ENCODE measurements at regions not wholly inside any gene's neighbourhood (a gene's known extent, or its start where the extent isn't known, plus 50 kb on each side); places are given as distances from the start of the nearest gene placed in this dataset.
"Not testable (repeated sequence)": the region's sequence is repeated elsewhere in the genome, so short reads cannot be mapped to it uniquely, and the experiment has no call there.

- no peak for DNase-seq
Observed at GRCh38 chr3:95718168-95718567, 1096.2 kb upstream of the EPHA6 start.

DNA sequence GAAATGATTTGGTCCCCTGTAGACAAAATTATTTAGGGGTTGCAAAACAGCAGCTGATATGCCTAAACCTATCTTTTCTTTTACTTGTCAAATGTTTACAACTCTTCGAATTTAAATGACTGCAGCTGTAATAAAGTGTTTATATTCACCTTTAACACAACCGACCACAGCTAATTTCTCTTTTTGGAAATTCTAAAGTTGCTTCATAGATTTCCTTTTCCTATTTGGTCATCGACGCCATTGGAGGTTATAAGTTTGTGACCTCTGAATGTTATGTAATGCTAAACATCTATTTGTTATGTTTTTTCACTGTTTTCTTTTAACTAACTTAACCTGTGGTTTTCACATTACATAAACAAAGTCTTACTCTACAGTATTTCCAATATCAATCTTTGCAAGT, 1094.9 kb upstream of the EPHA6 start:
- DNase-seq: no peak

GRCh38 chr3:95721938-95722337, 1092.5 kb upstream of the EPHA6 start:
- no peak for DNase-seq

DNA sequence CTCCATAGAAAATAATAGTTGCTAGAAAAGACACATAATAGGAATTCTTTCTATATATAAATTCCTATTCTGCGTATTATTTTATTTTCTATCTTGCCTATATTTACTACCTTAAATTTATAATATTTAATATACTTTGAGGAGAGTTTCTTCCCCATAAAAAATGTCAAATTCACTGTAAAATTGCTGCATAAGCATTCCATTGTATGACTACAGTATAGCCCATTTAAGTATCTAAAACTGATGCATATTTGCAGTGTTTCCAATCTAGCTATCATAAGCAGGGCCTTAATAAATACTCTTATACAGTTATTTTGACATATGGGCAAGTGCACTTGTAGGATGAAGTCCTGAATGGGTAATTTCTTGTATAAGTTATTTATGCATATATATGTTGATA, 1088.6 kb upstream of the EPHA6 start:
- no peak for DNase-seq

GRCh38 chr3:95731753-95732152, 1082.6 kb upstream of the EPHA6 start:
- no peak for DNase-seq

- DNase-seq: no peak
Observed at GRCh38 chr3:95733336-95733735, 1081.1 kb upstream of the EPHA6 start.

DNA sequence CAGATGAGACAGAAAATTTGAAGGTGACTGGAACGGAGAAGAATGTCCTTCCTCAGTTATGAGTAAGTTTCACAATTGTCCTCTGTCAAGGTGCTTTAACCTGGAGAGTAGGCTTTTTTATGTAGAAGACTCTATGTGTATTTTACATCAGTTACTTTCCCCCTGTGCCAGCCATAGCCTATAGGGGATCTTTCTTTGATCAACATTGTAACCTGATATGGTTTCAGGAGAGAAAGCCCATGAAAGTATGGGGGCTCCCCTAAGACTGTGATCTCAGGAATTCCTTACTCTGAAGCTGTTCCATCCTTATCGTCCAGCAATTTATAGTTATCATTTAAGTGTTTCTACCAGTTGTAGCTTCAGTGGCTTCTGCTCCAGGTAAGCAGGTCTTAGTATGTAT, 1076.3 kb upstream of the EPHA6 start:
- DNase-seq: no peak

DNA sequence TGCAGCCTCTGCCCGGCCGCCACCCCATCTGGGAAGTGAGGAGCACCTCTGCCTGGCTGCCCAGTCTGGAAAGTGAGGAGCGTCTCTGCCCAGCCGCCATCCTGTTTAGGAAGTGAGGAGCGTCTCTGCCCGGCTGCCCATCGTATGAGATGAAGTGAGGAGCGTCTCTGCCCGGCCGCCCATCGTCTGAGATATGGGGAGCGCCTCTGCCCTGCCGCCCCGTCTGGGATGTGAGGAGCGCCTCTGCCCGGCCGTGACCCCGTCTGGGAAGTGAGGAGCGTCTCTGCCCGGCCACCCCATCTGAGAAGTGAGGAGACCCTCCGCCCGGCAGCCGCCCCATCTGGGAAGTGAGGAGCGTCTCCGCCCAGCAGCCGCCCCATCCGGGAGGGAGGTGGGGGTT, 1069.5 kb upstream of the EPHA6 start:
- not testable (repeated sequence) for DNase-seq

DNA sequence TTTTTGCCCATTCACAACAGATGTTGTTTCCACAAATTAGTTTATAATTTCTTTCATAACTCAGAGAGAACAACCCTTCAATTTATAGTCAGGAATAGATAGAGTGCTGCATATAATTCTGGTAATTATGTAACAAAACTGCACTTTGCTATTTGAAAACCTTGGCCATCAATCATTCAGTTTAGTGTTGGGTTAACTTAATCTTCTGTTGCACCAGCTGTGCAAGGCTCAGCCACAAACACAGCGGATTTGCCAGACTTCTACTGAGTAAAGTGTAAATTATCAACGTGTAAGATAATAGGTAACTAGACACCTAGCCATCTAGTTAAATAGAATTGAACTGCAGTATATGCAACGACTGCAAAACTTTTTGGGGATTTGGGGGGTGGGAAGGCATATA, 1064.3 kb upstream of the EPHA6 start:
- no peak for DNase-seq

DNA sequence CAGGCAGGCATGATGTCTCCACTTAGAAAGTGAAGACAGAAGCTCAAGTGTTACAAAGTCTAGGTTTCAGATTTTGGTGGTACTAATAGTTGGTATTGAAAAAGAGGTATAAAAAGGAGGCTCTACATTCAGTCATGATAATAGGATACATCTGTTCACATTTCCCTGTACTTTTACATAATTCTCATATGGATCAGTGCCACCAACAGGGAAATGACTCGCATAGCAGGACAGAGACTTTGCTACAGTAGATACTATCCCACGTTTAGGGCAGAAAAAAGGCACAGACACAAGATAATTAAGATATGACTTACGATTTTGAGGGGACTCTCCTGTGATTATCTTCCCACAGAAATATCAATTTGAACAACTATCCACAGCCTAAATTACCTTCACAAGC, 1062.9 kb upstream of the EPHA6 start:
- DNase-seq: no peak

- DNase-seq: no peak
Observed at GRCh38 chr3:95752199-95752598, 1062.2 kb upstream of the EPHA6 start.

DNA sequence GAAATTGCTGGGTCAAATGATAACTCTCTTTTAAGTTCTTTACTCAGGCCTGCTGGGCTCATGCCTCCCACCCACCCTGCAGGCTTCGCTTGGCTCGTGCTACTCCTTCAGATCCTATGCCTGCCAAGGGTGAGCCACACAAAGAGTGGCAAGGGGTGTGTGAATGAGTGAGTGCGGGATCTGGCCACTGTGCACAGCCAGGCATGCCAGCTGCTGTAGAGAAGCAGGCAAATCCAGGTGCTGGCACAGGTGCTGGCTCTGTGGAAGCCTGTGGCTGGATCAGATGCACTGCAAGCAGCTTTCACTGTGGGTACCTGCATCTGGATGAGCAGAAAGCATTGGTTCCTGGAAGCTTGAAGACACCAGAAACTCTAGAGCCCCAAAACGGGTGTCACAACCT, 1055.7 kb upstream of the EPHA6 start:
- no peak for DNase-seq

DNA sequence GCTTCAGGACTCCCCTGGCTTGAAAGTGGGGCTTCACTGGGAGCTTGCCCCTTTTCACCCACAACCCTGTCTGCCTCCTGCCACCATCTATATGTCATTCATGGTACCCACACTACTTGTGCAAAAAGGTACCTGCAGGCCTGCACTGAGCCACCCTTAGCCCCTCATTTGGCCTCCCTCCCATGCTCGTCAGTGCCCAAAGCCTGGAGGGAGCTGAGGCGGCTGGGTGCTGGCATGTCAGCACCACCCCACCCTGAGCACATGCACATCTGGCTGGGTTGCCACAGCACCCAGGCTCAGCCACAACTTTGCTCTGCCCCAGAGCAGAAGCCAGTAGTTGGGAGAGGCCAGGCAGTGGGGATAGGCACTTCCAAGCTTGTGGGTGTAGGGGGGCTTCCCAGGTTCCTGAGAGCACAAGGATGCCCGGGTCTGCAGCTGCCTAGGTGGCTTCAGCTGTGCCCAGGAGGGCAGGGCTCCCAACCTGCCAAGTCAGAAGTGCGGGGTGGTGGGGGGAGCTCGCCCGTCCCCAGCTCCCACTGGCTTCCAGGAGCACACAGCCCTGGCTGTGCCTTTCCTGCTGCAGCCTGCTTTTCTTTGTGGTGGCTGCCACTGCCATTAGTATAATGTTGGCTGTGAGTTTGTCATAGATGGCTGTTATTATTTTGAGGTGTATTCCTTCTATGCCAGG, 1054.6 kb upstream of the EPHA6 start:
- DNase-seq: no peak

GRCh38 chr3:95775486-95776094, 1038.8 kb upstream of the EPHA6 start:
- DNase-seq: no peak

DNA sequence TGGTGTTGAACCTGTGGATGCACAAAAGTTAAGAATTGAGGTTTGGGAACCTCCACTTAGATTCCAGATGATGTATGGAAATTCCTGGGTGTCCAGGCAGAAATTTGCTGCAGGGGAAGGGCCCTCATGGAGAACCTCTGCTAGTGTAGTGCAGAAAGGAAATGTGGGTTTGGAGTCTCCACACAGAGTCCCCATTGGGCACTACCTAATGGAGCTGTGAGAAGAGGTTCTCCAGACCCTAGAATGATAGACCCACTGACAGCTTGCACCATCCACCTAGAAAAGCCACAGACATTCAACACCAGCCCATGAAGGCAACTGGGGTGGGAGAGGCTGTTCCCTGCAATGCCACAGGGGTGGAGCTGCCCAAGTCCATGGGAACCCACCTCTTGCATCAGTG, 1032.8 kb upstream of the EPHA6 start:
- DNase-seq: no peak

- no peak for DNase-seq
Observed at GRCh38 chr3:95789111-95789510, 1025.3 kb upstream of the EPHA6 start.

DNA sequence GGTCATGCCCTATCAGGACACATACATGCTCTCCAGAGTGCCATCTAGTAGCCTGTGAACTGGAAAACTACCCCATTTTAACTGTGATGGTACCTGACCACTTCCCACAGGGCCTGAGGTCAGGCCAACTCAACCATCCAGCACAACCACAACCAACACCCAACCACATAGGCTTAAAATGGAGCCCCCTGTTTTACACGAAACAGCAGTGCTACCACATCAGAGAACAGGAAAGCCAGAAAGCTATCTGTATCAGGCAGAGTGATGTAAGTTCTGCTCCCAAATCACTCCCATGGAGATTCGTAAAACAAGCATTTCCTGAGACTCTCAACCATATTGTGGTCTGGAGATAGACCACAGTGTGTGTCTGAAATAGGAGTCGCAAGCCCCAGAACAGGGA, 1017.3 kb upstream of the EPHA6 start:
- DNase-seq: no peak

- no peak for DNase-seq
Observed at GRCh38 chr3:95798628-95799027, 1015.8 kb upstream of the EPHA6 start.

DNA sequence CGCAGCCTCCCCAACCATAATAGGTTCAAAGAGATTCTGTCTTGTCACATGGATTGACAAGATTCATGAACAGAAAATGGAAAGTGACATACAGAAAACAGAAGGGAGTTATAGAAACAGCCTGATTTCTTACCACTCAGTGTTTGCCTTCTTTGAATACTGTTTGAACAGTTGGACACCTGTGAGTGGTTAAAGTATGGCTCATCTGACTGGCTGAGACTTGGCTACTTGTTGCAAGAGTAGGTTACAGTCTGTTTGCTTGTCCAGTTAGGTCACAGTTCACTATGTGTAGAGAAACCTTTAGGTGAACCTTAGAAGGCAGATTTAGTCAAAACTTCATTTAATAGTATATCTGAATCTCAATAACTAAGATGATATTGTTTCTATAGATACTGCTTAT, 1003.9 kb upstream of the EPHA6 start:
- DNase-seq: no peak

DNA sequence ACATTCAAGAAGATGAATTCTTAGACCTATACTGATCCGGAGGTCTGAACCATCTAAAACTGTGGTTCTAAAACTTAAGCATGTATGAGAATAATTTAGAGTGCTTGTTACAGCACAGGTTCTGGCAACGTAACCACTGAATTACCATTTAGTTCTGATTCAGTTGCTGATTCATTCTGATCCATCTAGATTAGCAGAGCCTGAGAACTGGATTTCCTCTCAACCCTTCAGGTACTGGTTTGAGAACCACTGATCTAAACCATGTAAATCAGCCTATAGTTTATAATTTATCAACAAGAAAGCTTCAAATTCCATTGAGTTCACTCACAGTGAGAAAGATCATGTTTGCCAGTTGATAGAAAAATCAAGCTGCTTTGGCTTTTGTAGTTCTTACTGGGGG, 1001.1 kb upstream of the EPHA6 start:
- no peak for DNase-seq

- DNase-seq: no peak
Observed at GRCh38 chr3:95815828-95816227, 998.6 kb upstream of the EPHA6 start.

DNA sequence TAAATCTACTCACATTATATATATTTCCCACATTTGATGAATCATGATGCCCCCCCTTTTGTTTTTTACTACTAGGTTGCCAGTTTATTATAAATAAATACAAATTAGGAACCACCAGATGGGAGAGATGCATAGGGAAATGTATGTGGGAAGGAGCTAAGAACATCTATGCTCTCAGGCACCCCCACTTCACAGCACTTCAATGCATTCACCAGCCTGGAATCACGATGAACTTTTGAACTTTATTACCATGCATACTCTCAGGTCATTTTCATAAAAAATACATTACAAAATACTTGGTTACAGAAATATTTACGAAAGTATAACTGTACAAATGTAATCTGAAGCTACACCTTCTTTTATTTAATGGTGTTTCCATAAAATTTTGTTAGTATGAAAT, 988.0 kb upstream of the EPHA6 start:
- no peak for DNase-seq

DNA sequence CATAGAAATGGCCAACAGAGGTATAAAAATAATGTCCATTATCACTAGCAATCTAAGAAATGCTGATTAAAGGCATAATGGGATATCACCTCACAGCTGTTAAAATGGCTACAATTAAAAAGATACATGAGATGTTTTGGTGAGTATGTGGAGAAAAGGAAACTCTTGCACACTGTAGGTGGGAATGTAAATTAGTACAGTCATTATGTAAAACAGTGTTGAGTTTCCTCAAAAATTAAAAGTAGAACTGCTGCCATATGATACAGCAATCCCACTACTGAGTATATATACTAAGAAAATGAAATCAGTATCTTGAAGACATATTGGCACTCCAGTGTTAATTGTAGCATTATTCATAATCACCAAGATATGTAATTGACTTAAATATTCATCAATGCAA, 982.2 kb upstream of the EPHA6 start:
- no peak for DNase-seq

GRCh38 chr3:95860628-95861027, 953.8 kb upstream of the EPHA6 start:
- not testable (repeated sequence) for DNase-seq

GRCh38 chr3:95883801-95884200, 930.6 kb upstream of the EPHA6 start:
- no peak for DNase-seq
